NCI-H2227 (cell line): ENCODE measurements at regions not wholly inside any gene's neighbourhood (a gene's known extent, or its start where the extent isn't known, plus 50 kb on each side); places are given as distances from the start of the nearest gene placed in this dataset.
"Not testable (repeated sequence)": the region's sequence is repeated elsewhere in the genome, so short reads cannot be mapped to it uniquely, and the experiment has no call there.

ENCODE experiments used
- DNase-seq: peaks from one replicate; lab custom pipeline; 2025; ENCODE audit not compliant: unreplicated experiment; lab: John Stamatoyannopoulos, UW

DNA sequence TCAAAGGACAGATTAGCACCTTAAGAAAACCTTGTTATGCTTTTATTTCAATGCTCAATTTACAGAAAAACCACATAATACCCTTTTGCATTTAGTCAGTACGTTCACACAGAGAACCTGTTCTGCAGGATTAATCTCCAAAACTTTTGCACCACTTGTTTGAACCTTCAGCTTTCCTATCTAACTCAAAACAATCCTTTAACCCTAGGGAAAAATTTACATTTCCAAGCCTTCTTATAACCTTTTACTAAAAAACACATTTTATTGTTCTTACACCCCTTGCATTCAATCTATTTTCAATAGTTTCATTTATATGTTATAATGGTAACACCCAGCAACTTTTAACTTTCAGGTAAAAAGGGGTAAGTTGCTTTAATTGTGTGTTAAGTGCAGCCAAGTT lies 952.5 kb upstream of the CNTN5 start:
- no peak for DNase-seq

DNA sequence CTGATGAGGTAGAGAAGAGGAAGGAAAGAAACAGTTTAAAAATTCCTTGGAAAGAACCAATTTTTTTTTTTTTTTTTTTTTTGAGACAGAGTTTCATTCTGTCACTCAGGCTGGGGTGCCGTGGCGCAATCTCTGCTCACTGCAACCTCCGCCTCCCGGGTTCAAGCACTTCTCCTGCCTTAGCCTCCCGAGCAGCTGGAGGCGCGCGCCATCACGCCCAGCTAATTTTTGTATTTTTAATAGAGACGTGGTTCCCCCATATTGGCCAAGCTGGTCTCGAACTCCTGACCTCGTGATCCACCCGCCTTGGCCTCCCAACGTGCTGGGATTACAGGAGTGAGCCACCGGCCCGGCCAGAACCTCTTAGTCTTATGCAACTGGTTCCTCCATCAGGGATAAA lies 951.6 kb upstream of the CNTN5 start:
- not testable (repeated sequence) for DNase-seq

DNA sequence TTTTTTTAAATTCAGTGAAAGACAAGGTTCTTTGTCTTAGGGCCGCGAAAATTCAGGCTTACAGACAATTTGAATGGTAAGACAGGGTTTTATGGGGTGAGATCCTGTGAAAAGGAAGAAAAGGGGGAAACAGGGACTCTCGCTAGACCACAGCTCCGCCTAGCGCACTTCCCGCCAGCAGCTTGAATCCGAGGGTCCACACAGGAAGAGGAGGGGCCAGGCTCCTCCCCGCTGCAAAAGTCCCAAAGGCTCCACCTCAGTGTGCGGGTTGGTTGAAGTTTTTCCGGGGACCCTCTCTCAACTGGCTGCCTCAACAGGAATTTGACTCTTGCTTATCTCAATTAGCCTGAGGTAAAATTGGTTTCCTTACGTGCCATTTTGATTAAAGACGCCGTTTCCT lies 950.9 kb upstream of the CNTN5 start:
- DNase-seq: no peak

DNA sequence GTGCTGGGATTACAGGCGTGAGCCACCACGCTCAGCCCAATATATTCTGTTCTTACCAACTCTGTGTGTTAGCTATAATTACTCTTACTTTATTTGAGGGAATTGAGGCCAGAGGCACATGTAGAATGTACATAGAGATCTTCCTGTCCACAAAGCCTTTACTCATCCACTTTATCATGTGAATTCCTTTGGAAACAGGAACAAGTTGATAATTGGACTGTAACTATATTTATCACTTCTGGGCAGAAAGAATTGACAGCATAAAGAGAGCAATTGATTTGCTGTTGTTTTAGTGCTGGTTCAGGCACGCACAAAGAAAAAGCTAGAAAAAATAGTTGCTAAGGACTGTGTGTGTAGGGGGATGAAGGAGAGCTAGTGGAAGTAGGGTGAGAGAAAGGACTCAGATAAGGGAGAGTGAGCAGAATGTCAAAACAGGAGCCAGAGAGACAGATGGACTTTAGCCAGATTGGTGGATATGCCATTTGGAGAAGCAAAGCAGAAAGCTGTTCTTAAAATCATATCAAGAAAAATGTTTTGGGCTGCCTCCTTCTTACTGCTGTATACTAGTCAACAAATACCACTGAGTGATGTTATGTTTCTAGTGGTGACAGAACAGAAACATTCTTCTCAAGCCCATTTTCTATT lies 929.8 kb upstream of the CNTN5 start:
- DNase-seq: no peak

DNA sequence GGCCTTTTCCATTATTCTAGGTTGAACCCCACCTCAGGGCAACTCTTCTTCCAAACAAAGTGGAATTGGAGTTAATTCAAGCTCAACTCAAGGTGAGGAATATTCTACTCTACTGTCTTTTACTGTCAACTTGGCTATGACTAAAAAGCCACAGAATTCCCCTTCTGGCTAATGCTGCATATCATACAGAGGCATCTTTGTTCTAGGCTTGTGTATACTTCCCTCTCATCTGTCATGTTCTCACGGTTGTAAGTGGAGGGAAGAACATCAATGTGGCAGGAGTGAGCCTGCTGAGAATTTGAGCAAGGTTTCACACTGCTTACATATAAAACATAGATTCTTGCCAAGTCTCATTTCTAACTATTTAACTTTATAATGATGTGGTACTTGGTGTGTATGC lies 921.4 kb upstream of the CNTN5 start:
- no peak for DNase-seq

DNA sequence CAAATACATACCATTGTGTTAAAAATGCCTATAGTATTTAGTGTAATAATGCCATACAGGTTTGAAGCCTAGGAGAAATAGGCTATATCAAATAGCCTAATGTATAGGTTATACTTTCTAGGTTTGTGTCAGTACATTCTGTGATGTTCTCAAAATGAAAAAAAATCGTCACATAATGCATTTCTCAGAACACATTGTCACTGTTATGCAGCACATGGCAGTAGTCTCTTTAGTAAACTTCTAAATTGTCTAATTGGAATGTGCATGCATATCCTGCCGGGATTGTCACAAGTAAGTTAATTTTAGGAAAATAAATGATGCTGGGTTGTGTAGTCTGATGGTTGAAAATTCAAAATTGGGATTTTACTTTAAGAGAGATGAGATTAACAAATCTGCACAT lies 920.1 kb upstream of the CNTN5 start:
- DNase-seq: no peak

DNA sequence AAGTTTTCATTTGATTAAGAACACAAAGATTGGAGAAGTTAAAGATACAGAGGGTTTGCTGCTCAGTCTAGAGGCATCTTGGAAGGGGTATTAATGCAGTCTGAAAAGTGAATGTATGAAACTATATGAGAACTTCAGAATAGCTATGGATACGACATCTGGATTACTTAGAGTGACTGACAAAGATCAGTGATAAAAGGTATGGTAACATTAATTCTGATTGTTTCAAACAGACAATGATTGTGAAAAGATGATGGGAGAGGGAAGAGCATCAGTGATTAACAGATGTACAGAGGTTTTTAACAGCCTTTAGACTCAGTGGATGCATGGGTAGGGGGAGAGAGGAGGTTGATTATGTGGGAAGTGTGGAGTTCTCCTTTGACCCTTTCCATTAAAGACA lies 919.4 kb upstream of the CNTN5 start:
- DNase-seq: no peak

DNA sequence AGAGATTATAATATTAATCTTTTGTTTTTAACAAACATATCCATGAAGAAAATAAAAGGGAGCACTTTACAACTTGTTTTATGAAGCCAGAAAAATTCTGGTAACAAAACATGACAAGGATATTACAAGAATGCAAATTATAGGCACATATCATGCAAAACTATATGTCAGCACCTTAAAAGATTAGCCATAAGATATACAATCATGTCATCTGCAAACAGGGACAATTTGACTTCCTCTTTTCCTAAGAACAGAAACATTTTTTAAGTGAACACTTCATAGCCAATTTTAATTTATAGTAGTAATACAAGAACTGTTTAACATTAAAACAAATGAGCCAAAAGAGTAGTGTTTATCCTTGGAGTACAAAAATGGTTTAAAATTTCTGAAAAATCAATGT lies 916.5 kb upstream of the CNTN5 start:
- DNase-seq: no peak

DNA sequence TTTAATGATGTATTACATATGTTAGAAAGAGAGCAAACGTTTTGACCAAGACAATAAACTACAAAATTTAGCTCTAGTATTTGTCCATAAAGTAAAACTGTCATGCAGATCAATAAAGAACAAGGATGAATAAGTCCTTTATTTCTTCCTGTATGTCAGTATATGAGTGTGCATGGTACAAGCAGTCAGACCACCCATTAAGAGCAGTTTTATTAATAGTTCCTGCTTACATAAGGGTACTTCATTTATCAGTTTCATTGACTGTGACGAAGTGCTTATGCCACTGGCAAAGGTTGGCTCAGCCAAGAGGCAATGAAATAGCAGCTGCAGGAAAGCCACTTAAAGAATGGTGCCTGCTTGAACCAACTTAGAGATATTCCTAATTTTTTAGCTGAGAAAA lies 913.0 kb upstream of the CNTN5 start:
- no peak for DNase-seq

DNA sequence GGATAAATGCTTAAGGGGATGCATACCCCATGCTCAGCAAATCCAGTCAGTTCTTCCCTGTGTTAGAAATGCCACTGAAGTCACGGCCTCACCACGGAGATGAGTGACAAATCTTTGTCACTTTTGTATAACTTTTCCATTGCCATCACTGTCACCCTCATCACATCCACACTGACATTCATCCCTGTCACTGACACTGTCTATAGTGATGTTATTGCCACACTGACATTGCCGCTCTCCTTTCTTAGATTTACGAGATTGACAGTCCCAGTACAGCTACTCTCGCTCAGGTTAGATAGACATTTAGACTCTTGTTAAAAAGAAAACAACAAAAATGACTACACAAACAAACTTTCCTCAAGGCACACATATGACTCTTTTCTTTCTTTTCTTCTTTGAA lies 910.7 kb upstream of the CNTN5 start:
- DNase-seq: no peak

DNA sequence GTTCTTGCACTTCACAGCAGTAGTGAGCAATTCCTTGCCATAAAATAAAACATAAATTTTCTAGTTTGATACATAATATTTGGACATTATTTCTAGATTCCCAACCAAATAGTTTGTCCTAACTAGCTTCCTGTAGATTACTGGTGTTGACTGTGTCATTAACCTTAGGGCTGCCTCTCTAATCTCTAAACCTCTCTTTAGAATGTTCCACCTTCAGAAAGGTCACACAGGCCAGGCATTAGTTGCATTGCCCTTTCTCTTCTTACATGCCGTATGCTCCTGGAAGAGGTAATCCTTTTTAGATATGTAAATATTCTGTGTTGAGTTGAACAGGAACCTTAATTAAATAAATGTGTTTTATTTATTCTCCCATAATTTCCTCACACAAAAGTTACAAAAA lies 904.9 kb upstream of the CNTN5 start:
- no peak for DNase-seq

DNA sequence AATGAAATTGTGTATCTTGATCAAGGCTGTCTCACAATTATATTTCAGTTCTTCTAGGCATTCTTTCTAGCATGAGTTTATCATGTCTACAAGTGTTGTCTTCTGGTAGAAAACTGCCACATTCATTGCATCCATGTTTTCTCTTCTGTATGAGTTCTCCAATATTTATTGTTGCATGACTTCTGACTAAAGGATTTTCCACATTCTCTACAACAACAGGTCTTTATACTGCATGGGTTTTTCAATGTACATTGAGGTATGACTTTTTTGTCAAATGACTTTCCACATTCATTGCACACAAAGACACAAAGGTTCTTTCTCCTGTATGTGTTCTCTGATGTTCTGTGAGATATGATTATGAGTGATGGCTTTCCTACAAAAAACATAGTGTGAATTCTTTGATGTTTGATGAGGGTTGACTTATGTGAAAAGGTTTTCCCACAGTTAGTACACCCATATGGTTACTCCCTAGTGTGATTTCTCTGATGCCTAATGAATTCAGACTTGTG lies 890.6 kb upstream of the CNTN5 start:
- no peak for DNase-seq

DNA sequence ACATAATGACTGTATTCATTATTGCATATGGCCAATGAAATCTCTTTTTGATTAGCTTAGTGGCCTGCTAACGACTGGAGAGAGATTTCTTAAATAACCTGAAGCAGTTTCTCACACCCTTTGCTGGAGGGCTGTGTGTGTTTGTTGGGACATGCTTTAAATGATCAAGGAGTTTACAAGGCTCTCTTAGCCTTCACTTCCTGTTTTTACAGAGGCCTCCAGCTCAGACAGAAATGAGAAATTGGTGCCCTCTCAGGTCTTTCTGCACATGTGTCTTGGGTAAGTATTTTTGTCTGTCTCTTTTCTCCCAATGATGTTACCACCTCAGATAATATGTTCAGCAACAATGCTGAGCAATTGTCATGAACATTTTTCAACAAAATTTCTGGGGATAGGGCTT lies 884.4 kb upstream of the CNTN5 start:
- DNase-seq: no peak

DNA sequence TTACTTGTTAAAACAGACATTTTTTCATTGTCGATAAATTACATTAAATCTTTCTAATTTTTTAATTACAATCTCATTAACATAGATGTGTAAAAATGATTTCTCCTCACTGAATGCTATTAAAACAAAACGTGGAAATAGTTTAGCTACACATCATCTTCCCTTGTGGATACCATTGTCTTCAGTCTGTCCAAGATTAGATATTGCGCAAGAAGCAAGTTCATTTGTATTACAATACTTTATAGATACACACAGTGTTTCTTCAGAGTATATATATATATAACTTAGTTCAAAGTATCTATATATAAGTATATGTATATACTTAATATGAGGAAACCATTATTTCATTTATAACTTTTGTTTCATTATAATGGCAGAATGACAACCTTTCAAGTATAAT lies 883.3 kb upstream of the CNTN5 start:
- DNase-seq: no peak

DNA sequence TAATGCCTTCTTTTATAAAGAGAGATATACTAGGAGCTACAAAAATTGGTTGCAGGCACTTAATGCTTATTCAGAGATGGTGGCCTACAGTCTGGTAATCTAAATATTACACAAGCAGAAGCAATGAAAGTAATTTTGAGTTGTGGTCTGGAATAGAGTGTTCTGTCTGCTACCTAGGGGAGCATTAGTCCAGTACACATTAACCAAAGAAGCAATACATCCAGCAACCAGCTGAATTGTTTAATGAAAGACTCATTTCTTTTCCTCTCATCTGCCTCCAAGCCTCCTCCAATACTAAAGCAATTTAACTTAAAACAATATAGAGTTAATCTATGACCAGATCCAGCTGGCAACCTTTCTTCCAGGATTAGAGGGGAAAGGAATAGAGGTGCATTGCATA lies 877.1 kb upstream of the CNTN5 start:
- DNase-seq: no peak

DNA sequence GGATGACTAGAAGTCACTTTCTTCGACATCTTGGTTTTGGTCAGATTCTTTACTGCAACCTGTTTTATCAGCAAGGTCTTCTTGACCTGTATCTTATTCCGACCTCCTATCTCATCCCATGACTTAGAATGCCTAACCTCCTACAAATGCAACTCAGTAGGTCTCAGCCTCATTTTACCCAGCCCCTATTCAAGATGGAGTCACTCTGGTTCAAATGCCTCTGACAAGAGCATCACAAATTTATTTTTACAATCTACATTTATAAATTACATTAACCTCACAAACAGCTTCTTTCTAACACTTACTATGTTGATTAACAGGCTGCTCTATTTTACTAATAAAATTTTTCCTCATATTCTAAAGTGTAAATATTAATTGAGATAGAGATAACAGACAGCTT lies 867.0 kb upstream of the CNTN5 start:
- no peak for DNase-seq

DNA sequence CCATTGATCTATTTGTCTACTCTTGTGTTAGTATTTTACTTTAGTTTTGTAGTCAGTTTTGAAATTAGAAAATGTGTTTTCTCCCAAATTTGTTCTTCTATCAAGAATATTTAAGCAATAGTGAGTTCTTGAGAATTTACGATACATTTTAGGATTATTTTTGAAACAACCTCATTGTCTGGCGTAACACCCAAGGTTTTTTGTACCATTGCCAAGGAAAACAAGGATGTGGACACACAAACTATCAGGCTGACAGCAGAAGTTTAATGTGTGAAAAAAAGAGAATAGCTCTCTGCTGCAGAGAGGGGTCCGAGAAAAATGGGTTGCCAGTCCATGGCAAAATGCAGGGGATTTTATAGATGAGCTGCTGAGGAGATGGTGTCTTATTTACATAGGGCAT lies 865.1 kb upstream of the CNTN5 start:
- no peak for DNase-seq

DNA sequence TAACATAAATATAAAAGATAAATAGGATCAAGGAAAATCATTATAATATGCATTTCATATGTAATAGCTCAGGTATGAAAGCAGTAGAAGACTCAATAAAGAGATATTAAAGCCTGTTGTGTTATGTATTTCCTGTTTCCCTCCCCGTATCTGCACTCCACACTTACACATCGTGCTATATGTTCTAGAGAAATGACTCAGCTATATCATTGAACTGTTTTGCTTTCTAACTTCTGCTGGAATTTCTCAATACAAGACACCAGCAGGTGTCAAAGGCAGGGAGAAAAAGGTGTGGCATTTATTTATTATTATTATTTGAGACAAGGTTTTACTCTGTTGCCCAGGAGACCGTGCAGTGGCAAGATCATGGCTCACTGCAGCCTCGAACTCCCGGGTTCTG lies 842.8 kb upstream of the CNTN5 start:
- DNase-seq: no peak

DNA sequence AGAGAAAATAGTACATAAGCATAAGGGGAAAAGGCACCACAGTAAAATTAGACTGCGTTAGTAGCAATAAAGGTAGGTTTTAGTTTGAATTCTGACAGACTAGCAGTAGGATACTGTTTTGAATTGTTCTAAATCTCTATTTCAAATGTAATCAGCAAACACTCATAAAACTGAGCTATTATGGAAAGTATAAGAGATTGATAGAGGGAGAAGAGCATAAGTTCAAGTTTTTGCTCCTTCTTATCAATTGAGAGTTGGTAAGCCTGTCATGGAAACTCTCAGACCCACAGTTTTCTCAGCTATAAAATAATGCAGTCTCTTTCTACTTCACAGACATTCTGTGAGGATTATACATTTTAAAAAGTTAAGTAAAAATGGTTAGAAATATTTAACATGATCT lies 840.2 kb upstream of the CNTN5 start:
- DNase-seq: no peak

DNA sequence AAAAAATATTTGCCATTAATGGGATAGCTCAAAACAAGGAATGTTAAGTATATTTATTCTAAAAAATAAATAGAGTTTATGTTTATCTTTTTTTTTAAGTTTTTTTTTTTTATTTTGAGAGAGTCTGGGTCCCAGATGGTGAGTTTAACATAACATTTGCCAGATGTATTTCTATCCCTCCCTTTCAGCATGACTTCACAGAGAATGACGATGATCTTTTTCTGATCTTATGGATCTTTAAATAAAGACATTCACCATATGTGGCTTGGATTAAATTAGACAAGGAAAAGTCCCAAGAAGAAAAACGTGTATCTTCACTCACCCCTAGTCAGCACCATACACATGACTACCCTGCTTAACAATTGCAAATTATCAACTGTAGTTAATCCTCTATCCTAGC lies 839.8 kb upstream of the CNTN5 start:
- DNase-seq: no peak

DNA sequence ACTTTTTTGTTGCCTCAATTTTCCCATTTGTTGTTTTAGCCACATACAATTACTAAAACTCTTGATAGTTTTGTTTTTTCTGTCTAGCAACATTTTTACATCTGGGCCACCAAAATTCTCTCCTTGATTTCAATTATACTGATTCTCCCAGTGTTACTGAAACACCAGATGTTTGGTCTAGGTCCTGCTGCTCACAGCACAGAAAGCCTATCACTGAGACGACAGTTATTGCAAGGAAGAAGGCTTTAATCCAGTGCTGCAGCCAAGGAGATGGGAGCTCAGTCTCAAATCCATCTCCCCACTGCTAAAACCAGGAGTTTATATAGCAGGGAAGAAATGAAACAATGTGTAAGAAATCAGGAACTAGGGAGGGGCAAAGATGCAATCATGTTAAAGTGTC lies 837.7 kb upstream of the CNTN5 start:
- no peak for DNase-seq

DNA sequence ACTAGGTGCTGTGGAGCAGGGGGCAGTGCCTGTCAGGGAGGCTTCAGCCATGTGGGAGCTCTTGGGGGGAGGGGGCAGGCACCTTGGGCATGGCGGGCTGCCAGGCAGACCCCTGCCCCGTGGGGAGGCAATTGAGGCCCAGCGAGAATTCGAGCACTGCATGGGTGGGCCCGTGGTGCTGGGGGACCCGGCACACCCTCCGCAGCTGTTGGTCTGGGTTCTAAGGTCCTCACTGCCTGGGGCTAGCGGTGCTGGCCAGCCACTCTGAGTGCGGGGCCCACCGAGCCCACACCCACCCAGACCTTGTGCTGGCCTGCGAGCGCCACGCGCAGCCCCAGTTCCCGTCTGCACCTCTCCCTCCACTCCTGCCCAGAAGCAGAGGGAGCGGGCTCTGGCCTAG lies 835.5 kb upstream of the CNTN5 start:
- no peak for DNase-seq

DNA sequence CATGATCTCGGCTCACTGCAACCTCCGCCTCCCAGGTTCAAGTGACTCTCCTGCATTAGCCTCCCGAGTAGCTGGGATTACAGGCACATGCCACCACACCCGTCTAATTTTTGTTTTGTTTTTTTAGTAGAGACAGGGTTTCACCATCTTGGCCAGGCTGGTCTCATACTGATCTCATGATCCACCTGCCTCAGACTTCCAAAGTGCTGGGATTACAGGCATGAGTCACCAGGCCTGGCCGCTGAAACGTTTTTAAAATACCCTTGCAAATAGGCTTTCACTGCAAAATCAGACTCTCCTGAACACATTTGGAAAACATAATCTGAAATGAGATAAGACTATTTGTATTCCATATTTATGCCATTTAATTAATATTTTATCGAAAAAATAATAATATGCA lies 826.1 kb upstream of the CNTN5 start:
- DNase-seq: no peak

DNA sequence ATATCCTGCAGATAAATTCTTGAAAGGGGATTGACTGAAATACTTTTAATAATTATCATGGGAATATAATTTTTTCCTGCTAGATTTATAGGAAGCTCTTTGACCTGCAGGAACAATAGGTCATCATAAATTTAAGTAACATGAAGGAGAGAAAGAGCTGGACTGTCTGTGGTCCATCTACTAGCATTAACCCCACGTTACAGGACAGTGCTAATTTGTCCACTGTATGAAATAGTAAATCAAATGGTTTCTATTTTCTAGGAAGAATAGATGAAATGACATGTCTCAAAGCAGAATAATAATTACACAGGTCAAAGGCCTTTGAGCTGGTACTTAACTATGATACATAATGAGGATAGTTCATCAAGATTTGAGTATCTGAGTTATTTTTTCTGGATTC lies 825.4 kb upstream of the CNTN5 start:
- DNase-seq: no peak
